Adrenal gland (tissue), 5 donors: ENCODE measurements at regions not wholly inside any gene's neighbourhood (a gene's known extent, or its start where the extent isn't known, plus 50 kb on each side); places are given as distances from the start of the nearest gene placed in this dataset.

Experiments used
- CTCF ChIP-seq, 6 experiments: fragments of 450-650 bp in 4 of 6; fragments of 200-600 bp in 2 of 6; sonication (generic) in 1 of 6; IDR thresholded peaks; 1 replicate in 5 of 6; 2 replicates in 1 of 6; pipeline versions ENCODE4 v1.5.1 to v1.8.0; 2016 to 2021; ENCODE audit warnings: antibody characterized with exemption in 6 of 6, mild to moderate bottlenecking in 2 of 6, moderate library complexity in 1 of 6
- POLR2A ChIP-seq, 2 donors: fragments of 450-650 bp; IDR thresholded peaks; one replicate each; pipeline ENCODE4 v1.6.1; 2017; ENCODE audit warnings: antibody characterized with exemption in 2 of 2, mild to moderate bottlenecking in 2 of 2, moderate library complexity in 1 of 2
- donor health status: DM: no; HTN: no; CAD: no.

- TF ChIP-seq CTCF (IDR thresholded peaks at IDR 0.05) = no peak
- TF ChIP-seq POLR2A (IDR thresholded peaks at IDR 0.05) = no peak
These were observed 157.4 kb downstream of the CAAP1 start for GRCh38 chr9:26735160-26735559.
